ENCODE measurements at regions not wholly inside any gene's neighbourhood (a gene's known extent, or its start where the extent isn't known, plus 50 kb on each side); places are given as distances from the start of the nearest gene placed in this dataset.
"Not testable (repeated sequence)": the region's sequence is repeated elsewhere in the genome, so short reads cannot be mapped to it uniquely, and the experiment has no call there.

DNA sequence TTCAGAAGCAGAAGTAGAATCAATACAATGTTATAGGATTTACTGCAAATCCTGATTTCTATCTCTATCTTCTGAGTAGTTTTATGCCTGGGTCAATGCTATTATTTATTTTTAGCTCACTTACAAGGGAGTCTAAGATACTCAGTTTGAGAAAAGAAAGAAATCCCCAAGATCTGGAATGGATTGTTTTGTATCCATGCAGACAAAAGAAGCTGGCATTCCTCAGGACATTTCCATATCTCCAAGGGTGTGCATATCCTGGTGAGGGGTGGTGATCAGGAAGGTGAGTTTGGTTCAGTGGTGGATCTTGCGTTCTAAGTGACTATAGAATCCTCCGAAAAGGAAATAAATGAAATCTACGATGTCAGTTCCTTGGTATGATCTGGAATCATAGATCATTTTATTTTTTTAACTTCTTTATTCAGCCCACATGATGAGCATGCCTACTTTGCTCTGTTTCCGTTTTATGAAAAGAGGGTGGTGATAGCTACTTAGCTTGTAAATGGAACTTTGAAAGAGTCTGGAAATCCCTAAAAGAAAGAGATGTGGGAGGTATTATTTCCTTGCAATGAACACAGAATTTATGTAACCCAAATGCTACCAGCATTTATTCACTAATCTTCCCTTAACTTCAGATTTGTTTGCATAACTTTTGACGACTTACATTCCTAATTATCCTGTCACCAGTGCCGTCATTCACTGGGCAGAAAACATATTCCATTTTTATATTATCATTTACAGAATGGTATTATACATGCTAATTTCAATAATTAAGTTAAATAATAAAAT is 81.1 kb upstream of the RAPGEF2 start:
- no peak for TF ChIP-seq CTCF (conservative IDR thresholded peaks at IDR 0.05; ENCODE audit: low read depth, low read length)
- no peak overlapping the region for H3K4me3 ChIP-seq (ENCODE audit: low read length)
- DNase-seq (ENCODE audit: low read depth), result no peak

DNA sequence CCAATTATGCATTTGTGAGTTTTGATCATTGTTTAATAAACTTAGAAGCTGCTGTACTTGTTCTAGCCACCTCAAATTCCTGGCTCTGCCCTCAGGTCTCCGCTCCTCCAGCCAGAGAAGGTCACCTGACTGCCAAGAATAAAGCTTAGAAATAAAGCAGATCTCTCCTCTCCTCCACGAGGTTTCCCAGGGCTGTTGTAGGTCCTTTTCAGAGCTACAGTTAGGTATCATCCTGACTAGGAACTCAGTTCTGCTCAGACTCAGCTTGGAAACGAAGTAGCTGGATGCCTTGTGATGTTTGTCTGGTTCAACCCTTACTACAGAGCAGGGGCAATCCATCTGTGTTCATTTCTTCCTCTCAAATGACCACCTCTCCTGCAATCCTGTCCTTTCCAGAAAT is 79.1 kb upstream of the RAPGEF2 start:
- no peak for TF ChIP-seq CTCF (conservative IDR thresholded peaks at IDR 0.05; ENCODE audit: low read depth, low read length)
- DNase-seq (ENCODE audit: low read depth), result no peak
- no peak overlapping the region for H3K4me3 ChIP-seq (ENCODE audit: low read length)

- H3K4me3 ChIP-seq (ENCODE audit: low read length), result no peak overlapping the region
- no peak for DNase-seq (ENCODE audit: low read depth)
- TF ChIP-seq CTCF (conservative IDR thresholded peaks at IDR 0.05; ENCODE audit: low read depth, low read length), result no peak
Observed at GRCh38 chr4:159024266-159024665, 78.6 kb upstream of the RAPGEF2 start.

DNA sequence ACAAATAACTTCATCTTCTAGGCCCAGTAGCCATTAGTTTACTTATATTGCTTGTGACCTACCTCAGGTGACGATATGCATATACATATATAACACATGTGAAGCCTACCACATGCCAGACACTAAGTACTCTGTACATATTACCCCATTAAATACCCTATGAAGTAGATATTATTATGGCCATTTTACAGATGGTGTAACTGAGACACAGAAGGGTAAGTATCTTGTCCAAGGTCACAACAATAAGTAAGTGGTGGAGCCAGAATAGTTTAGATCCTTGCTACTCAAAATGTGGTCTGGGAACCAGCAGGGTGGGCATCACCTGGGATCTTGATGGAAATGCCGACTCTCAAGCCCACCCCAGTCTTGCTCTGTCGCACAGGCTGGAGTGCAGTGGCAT is 78.1 kb upstream of the RAPGEF2 start:
- TF ChIP-seq CTCF (conservative IDR thresholded peaks at IDR 0.05; ENCODE audit: low read depth, low read length), result no peak
- H3K4me3 ChIP-seq (ENCODE audit: low read length), result no peak overlapping the region
- no peak for DNase-seq (ENCODE audit: low read depth)

DNA sequence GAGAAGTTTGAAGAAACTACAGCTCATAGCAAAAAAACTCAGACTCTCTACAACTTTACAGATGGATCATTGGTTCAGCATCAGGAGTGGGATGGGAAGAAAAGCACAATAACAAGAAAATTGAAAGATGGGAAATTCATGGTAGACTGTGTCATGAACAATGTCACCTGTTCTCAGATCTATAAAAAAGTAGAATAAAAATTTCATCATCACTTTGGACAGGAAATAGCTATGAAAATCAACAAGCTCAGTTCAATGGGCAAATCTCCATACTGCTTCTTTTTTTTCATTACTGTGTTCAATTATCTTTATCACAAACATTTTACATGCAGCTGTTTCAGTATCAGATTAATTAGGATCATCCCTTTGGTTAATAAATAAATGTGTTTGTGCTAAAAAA is 76.5 kb upstream of the RAPGEF2 start:
- no peak overlapping the region for H3K4me3 ChIP-seq (ENCODE audit: low read length)
- DNase-seq (ENCODE audit: low read depth), result no peak
- TF ChIP-seq CTCF (conservative IDR thresholded peaks at IDR 0.05; ENCODE audit: low read depth, low read length), result no peak

- no peak overlapping the region for H3K4me3 ChIP-seq (ENCODE audit: low read length)
- DNase-seq (ENCODE audit: low read depth), result no peak
- TF ChIP-seq CTCF (conservative IDR thresholded peaks at IDR 0.05; ENCODE audit: low read depth, low read length), result no peak
Observed at GRCh38 chr4:159027535-159027934, 75.3 kb upstream of the RAPGEF2 start.

GRCh38 chr4:159029481-159029880 is 73.4 kb upstream of the RAPGEF2 start:
- no peak for TF ChIP-seq CTCF (conservative IDR thresholded peaks at IDR 0.05; ENCODE audit: low read depth, low read length)
- DNase-seq (ENCODE audit: low read depth), result no peak
- H3K4me3 ChIP-seq (ENCODE audit: low read length), result no peak overlapping the region

GRCh38 chr4:159030297-159030696 is 72.6 kb upstream of the RAPGEF2 start:
- H3K4me3 ChIP-seq (ENCODE audit: low read length); DNase-seq (ENCODE audit: low read depth): not testable (repeated sequence)

Measured in retinal pigment epithelial cell (primary cell).